NCI-H460 (cell line): ENCODE measurements at regions not wholly inside any gene's neighbourhood (a gene's known extent, or its start where the extent isn't known, plus 50 kb on each side); places are given as distances from the start of the nearest gene placed in this dataset.

ENCODE experiments used
- DNase-seq: peaks from one replicate; pipeline ENCODE4 v3.0.0-alpha.2; 2016; ENCODE audit warnings: low read depth; ENCODE audit errors: extremely low read depth

DNA sequence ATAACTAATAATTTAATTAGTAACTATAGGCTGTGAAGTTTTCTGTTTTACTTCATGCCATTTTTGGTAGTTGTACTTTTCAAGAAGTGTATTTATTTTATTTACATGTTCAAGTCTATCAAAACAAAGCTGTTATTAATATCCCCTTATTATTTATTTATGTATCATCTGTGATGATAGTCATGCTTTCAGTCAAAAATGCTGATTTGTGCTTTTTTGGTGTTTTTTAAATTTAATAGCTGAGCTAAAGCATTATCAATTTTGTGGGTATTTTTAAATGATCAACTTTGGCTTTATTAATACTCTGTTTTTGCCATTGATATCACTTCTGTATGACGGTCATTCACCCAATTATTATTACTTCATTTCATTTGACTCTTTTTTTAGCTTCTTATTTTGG, 1229.2 kb upstream of the CADM2 start:
- DNase-seq, result no peak

DNA sequence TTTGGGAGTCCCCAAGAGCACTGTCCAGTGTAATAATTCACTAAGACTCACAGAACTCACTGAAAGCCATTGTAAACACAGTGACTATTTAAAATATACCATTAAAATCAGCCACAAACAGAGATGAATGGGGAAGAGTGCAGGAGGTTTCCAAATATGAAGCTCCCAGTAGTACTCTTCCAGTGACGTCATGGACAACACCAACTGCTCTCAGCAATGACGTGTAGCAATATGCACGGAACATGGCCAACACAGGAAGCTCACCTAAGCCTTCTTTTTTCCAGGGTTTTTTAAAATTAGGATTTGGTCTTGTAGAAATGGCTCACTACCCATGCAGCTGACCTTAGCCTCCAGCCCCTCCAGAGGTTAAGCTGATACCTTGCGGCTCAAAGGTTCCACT, 1224.1 kb upstream of the CADM2 start:
- DNase-seq, result no peak

DNA sequence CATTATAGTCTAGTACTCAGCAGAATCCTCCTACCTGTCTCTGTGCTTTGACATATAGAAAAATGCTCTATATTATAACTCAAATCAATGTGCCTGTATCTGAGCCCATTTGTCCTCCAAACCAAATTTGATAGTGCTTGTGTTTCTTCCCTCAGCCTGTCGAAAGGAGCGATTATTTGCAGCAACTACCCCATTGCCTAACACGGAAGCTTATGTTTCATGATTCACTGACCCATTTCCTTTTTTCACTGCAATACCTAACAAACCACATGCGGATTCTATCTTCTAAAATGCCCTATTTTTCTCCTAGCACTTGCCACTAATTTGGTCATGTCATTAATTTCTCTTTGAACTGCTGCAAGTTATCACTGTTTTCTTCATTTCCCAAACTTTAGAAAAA, 1220.6 kb upstream of the CADM2 start:
- peak; percentile 3 for DNase-seq

DNA sequence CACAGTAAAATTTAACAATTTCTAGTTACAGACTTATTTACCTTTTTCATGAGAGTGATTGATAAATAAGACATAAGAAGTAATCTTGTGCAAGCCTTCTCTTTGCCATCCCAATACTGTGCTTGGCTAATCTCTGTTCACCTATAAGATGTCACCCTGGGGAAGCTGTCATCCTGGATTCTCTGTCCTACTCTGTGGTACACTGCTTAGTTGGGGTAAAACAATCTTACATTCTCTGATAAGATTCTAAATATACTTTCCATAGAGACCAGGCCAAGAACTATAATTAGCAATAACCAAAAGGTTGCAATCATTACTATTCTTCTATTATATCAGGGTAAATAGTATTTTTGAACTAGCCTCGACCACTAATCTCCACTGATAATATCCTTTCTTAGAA, 1218.3 kb upstream of the CADM2 start:
- DNase-seq, result no peak

DNA sequence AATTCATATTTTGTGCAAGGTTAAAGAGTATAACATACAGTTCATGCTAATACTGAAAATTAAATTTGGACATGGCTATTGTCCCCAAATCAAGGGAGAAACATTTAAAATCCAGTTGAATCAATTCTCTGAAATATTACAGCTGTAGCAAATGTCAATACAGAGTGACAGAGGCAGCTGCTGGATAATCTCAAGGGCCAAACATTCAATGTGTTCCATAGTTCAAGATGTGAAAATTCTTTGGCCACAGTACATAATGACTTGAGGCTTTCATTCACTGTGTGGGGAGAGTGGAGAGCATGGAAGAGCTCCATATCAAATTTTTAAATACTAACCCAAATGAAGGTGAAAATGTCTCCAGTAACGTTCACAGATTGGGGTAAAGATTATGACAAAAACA, 1192.8 kb upstream of the CADM2 start:
- DNase-seq, result no peak

DNA sequence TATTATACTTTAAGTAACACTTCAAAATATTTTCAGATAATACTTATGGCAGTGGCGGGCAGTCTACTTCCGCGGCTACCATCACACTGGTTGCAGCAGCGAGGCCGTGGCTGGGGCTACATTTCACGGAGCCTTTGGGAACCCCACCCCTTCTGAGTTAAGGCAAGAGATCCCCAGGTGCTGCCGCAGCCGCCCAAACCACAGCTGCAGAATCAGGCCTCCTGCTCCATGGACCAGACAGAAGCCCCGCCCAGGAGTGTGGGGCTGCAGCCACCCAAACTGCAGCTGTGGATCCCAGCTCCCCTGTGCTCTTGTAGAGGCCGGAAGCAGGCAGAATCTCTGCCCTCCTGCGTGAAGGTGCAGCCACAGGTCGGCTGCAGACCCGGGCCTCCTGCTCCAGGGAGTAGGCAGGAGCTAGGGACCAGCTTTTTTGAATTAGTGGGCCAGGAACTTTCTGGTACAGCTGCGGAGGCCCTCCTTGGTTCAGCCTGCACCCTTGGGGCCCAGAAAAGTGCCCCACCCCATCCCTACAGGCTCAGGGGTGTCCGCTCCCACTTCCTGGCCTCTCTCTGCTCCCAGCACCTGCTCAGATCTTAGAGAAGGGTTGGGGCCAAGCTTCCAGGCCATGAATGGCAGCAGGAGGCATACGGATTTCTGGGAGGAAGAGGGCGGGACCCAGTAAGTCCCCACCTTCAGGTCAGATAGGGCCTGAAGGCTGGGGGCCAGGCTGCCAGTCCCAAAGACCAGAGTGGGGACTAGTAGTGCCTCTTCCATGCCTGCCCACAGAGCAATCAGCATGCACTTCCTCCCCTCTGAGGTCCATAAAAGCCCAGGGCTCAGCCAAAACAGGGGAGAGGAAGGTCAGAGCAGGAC, 1188.8 kb upstream of the CADM2 start:
- no peak for DNase-seq

DNA sequence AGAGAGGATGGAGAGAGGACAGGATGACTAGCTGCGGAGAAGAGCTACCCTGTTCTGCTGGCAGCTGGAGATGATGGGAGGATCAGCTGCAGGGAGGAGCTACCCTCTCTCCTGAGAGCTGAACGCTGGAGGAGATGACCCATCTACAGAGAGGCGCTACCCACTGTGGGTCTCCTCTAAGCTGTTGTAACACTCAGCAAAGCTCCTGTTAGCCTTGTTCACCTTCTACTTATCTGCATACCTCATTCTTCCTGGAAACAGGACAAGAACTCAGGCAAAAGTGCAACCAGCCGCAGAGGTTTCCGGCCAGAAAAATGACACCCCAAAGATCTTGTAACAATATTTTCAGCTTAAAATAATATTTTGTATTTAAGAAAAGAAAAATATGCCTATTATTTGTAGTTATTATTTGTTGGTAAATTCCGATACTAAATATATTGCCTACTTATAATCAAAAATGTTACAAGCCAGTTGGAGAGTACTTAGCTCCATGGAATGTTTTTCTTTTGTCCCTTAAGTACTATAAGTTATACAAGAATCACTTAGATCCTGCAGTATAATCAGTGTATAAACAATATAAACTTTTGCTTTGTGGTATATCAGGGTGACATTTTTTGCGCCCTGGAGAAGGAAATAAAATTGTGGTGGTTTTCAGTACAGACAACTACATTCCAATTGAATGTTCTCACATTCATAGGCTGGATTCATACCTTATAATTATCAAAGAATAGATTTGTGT, 1188.0 kb upstream of the CADM2 start:
- no peak for DNase-seq

DNA sequence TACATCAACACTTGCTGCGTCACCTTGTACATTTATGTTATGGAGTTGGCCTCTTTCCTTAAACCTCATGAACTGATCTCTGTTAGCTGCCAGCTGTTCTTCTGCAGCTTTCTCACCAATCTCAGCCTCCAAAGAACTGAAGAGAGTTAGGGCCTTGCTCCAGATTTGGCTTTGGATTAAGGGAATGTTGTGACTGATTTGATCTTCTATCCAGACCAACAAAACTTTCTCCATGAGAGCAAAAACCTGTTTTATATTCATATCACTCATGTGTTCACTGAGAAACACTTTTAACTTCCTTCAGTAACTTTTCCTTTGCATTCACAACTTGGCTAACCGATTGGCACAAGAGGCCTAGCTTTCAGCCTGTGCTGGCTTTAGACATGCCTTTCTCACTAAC, 1156.0 kb upstream of the CADM2 start:
- DNase-seq, result no peak

DNA sequence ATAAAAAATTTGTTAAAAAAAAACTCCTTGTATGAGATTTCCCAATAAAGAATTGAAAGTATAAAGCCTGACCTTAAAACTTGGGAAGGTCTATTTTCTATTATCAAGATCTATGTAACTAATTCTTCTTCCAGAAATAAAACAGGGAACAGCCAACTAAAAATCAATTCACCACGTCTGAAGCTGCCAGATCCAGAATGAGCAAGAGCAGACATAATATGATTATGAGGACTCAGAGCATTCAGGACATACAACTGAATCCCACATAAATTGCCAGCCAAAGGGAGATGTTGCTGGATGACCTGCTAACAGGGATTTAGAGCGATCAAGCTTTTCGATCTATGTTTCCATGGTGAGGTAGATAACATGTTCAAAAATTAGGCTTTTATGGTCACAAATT, 1151.3 kb upstream of the CADM2 start:
- DNase-seq, result no peak

DNA sequence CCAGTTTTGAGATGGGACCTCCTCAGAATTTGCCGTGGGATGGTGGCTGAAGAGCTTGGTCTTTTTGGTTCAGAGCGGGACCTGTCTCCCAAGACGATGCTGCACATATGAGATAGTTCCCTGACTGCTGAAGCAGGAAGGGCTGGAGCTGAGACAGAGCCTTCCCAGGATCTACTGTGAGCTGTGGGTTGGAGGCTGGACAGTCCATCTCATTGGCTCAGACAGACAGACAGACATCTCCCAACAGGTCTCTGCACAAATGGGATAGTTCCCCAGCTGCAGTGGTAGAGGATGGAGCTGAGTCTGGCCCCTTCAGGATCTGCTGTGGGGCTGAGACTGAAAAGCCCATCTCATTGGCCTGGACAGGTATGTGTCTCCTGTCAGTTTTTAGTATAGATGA, 1145.6 kb upstream of the CADM2 start:
- no peak for DNase-seq

DNA sequence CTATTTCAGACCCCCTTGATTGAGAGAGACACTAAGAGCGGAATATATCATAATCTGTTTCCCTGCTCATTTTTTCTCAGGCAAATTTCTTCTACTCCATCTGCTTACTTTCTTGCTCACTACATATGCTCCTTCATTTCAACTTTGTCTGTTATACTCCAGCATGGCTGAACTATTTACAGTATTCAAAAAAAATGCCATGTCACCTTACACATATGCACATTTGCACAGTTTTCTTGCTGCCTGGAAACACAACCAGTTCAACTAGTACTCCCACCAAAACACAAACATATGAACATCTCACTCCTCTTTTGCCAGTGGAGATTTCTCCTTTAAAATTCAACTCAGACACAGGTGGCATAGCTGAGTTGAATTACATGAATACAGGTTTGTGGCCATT, 1142.1 kb upstream of the CADM2 start:
- no peak for DNase-seq

DNA sequence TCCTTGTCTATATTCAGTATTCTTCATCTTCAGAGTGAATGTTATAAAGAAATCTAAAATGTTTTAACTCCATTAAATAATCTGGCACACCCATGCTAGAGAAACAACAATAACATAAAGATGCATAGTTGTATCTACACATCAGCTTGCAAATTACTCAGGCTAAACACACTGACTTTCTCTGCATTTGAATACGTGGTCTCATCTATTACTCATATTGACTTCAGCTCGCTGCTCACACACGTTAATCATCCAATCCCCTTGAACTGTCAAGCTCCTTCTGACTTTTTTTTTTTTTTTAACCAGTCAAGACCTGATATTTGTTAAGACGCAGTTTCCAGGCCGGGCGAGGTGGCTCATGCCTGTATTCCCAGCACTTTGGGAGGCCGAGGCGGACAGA, 1137.3 kb upstream of the CADM2 start:
- DNase-seq, result no peak

DNA sequence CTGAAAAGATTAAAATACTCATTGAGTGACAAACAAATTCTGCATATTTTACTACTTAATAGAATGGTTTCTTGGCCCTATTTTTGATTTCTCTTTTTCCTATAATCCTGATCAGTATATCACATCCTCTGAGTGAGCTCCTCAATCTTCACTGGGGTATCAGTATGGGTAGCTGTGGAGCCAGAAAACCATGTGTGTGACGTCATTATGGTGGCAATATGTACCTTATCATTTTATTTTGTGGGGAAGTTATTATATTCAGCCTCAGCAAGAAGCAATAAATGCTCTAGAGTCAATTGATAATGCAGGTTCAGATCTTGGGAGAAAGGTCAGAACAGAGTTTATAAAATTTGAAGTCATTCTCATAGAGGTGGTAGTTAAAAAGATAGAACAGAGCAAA, 1135.7 kb upstream of the CADM2 start:
- DNase-seq, result no peak

DNA sequence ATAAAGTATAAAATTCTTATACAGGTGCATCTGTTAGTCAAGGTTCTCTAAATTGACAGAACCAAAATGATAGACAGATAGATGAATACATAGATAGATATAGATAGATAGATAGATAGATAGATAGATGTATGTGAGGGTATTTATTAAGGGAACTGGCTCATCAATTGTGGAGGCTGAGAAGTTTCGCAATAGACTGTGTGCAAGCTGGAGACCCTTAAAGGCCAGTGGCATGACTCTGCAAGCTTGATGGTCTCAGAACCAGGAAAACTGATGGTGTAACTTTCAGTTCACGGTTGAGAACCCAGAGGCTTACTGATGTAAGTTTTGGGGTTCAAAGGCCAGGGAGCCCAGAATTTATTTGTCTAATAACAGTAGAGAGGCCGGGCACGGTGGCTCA, 1123.7 kb upstream of the CADM2 start:
- no peak for DNase-seq

DNA sequence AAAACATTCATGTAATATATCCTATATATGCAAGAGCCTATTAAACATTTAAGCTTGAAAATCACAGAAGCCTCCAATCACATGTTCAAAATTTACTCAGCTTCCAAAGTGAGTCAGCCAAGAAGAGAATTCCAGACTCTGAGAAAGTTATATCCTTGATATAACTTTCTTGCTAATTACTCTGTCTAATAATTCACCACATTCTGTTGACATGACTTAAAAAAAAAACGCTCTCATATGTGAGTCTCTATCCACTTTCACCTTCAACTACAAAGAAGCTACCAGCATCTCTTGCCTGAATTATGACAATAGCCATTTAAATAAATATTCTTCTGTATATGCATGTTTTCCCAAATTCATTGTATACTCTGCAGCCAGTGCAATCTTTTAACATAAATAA, 1116.3 kb upstream of the CADM2 start:
- DNase-seq, result no peak

DNA sequence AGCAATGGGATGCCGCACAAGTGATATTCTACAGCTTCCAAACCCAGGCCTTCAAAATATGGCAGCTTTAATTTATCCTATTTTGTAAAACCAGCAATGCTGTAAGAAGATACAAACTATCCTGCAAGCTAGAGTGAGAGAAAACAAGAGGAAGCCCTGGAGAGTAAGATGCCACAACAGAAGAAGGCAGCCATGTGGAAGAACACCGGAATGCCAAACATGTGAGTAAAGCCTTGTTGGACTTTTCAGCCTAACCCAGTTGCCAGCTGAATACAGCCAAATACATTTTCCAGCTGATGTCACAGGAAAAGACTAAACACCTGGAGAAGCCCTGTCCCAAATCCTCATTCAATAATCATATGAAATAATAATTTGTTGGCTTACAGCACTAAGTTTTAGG, 1115.1 kb upstream of the CADM2 start:
- no peak for DNase-seq

DNA sequence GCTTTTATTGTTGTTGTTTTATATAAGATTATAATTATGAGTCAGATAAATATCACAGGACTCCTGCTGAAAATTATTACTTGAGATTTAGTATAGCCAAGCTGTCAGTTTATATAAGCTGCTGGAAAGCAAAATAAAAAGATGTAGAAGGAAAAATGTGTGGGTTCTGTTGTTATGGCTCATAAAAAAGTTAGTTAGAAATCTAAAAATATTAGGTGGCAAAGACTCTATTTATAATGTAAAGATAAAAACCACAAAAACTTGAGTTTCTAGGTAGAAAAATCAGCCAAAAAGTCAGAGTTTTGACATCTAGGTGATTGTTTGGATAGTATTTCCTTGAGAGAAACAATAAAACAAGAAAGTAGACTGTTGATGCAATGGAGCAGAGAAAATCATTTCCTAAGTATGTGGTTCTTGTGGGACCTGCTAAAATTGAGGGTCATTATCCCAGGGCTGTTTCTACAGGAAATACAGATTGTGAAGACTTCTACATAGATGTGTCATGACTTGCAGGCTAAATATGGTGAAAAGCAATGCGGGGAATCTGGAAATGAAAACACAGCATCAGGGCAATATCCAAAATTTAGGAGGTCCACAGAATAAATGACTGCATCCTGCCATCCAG, 1109.6 kb upstream of the CADM2 start:
- DNase-seq, result no peak

DNA sequence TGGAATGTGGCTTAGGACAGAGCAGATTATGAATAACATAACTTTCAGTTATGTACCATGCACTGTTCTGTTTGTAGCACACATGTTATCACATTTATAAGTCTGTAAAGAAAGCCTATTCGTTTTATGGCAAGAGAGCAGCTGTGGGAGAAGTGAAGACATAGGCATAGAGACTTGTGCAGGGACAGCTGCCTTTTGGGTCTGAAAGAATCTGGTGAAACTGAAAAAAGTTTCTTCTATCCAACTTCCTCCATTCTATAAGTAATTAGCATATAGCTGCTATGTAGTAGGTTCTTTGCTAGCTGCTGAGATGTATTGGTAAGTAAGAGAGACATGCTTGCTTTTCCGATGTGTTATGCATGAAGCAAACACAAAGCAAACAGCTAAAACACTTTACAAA, 1095.4 kb upstream of the CADM2 start:
- DNase-seq, result no peak

DNA sequence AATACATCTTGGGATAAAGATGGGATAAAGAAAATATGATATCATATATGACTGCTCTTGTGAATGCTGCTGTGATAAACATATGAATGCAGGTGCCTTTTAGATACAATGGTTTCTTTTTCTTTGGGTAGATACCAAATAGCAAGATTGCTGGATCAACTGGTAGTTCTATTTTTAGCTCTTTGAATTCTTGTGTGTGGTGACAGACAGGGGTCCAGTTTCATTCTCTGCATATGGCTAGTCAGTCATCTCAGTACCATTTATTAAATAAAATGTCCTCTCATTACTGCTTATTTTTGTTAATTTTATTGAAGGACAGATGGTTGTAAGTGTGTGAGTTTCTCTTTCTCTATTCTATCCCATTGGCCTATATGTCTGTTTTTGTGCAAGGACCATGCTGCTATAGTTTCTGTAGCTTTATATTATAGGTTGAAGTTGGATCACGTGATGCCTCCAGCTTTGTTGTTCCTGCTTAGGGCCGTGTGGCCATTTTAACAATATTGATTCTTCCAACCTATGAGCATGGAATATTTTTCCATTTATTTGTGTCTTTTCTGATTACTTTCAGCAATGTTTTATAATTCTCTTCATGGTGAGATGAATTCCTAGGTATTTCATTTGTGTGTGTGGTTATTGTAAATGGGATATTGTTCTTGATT, 1089.8 kb upstream of the CADM2 start:
- no peak for DNase-seq

DNA sequence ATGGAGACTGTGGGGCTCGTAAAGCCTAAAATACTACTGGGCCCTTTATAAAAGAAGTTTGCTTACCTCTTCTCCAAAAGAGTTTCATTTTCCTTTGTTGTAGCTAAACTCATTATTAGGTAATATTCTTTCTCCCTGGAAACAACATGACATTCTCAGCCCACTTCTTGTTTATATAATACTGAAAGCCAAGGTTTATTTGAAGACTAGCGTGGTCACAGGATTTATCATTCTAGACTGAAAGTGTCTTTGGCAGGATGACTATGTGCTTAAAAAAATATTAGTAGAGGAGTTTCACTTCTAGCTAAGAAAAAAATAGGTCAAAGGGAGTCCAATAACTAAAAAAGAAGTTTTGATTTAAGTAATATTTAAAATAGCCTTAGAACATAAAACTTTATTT, 1085.2 kb upstream of the CADM2 start:
- DNase-seq, result peak; percentile 1

DNA sequence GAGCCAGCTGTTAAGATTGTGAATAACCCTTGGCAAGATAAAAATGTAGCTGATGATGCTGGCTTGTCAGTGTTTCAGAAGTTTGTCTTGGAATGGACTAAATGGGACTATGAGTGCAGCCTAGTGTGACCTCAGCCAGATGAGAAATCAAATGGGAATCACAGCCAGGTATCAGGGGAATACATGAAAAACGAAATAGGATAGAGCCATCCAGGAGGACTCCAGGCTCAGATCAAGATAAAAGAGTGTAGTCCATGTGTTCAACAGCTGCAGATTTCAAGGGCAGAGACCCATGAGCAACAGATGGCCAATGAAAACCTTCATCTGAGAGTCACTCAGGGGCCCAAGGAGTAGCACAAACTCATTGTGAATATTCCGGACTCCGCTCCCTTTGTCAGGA, 1080.9 kb upstream of the CADM2 start:
- no peak for DNase-seq
